GM18951 (cell line): ENCODE measurements at regions not wholly inside any gene's neighbourhood (a gene's known extent, or its start where the extent isn't known, plus 50 kb on each side); places are given as distances from the start of the nearest gene placed in this dataset.

ENCODE experiments used
- POLR2A ChIP-seq: IDR thresholded peaks from 4 replicates; pipeline ENCODE4 v1.6.1; 2011; ENCODE audit warnings: mild to moderate bottlenecking; ENCODE audit not compliant: insufficient read length, insufficient read depth; ENCODE audit errors: extremely low read depth
- in situ Hi-C: fragments of 300-500 bp; cut with MboI; formaldehyde crosslinking; loops from one replicate; pipeline ENCODE4 v1.12.0; 2022; ENCODE audit warnings: low sequenced_read_pairs, mixed read lengths, inconsistent platforms; ENCODE audit not compliant: unreplicated experiment

GRCh38 chr3:25339225-25339624, 88.8 kb upstream of the RARB start:
- TF ChIP-seq POLR2A = no peak
- in situ Hi-C loops = no loop called here

GRCh38 chr3:25344670-25345069, 83.4 kb upstream of the RARB start:
- in situ Hi-C loops = no loop called here
- no peak for TF ChIP-seq POLR2A

- in situ Hi-C loops = no loop called here
- TF ChIP-seq POLR2A = no peak
Measured at GRCh38 chr3:25349095-25349494, 79.0 kb upstream of the RARB start.

- no peak for TF ChIP-seq POLR2A
- in situ Hi-C loops = no loop called here
Measured at GRCh38 chr3:25349828-25350724, 78.0 kb upstream of the RARB start.

GRCh38 chr3:25350725-25351114, 77.3 kb upstream of the RARB start:
- in situ Hi-C loops = no loop called here
- TF ChIP-seq POLR2A = no peak

GRCh38 chr3:25354071-25354470, 74.0 kb upstream of the RARB start:
- TF ChIP-seq POLR2A = no peak
- in situ Hi-C loops = no loop called here

GRCh38 chr3:25355034-25355885, 72.8 kb upstream of the RARB start:
- in situ Hi-C loops = no loop called here
- TF ChIP-seq POLR2A = no peak

- in situ Hi-C loops = no loop called here
- no peak for TF ChIP-seq POLR2A
Measured at GRCh38 chr3:25355998-25356397, 72.1 kb upstream of the RARB start.

GRCh38 chr3:25362118-25362517, 65.9 kb upstream of the RARB start:
- TF ChIP-seq POLR2A = no peak
- in situ Hi-C loops = no loop called here

- TF ChIP-seq POLR2A = no peak
- in situ Hi-C loops = no loop called here
Measured at GRCh38 chr3:25365636-25366035, 62.4 kb upstream of the RARB start.

GRCh38 chr3:25367025-25367424, 61.0 kb upstream of the RARB start:
- no peak for TF ChIP-seq POLR2A
- in situ Hi-C loops = no loop called here

GRCh38 chr3:25372167-25372566, 55.9 kb upstream of the RARB start:
- in situ Hi-C loops = no loop called here
- TF ChIP-seq POLR2A = no peak

GRCh38 chr3:25376340-25376739, 51.7 kb upstream of the RARB start:
- in situ Hi-C loops = no loop called here

GRCh38 chr3:25377042-25377441, 51.0 kb upstream of the RARB start:
- in situ Hi-C loops = no loop called here
- TF ChIP-seq POLR2A = no peak

More at GRCh38 chr3:25376340-25376739, 51.7 kb upstream of the RARB start:
- no peak for TF ChIP-seq POLR2A
